ENCODE measurements at regions not wholly inside any gene's neighbourhood (a gene's known extent, or its start where the extent isn't known, plus 50 kb on each side); places are given as distances from the start of the nearest gene placed in this dataset.

GRCh38 chr9:739362-739761 lies 102.1 kb upstream of the DMRT1 start (continued):
- TF ChIP-seq RAD21 (IDR thresholded peaks at IDR 0.05; ENCODE audit: low read length) (no peak), USF2 (IDR thresholded peaks at IDR 0.05; ENCODE audit: low read depth, low read length) (no peak), NFE2L2 (IDR thresholded peaks at IDR 0.05; ENCODE audit: low read depth, low read length) (no peak)

- POLR2A ChIA-PET (ENCODE audit: unreplicated experiment): no interaction called here
- BruUV-seq (replicated peaks): no TSS peak
These were observed 101.3 kb upstream of the DMRT1 start for GRCh38 chr9:740221-740620.

More at GRCh38 chr9:740221-740620, 101.3 kb upstream of the DMRT1 start:
- H3K4ac ChIP-seq (ENCODE audit: low read depth, low read length): peak overlapping the region; percentile 36; the same call in 1 of the 2 replicates
- no peak overlapping the region for H3K4me3 ChIP-seq (ENCODE audit: insufficient read depth, low read depth, low read length)
- 0 out of 2 replicates have a peak overlapping the region, but pooled peaks have one; percentile 65 for H3K14ac ChIP-seq (replicated peaks; ENCODE audit: low read depth, low read length)
- intact Hi-C loops (cut with micrococcal nuclease): no loop called here
- dilution Hi-C loops (cut with HindIII; ENCODE audit: low sequenced_read_pairs, unreplicated experiment): no loop called here
- peaks cover 13 to 48% of the 10 kb centered on the region in 2 experiments for H3K79me1 ChIP-seq (ENCODE audit: low read depth in 1 of 2, low read length in 2 of 2)
- 92% methylated on average over 5 of the region's 10 CpGs; no CpG with 5 or more reads in 1 of the 2 experiments for WGBS, 2 experiments (ENCODE audit: extremely low coverage in 2 of 2, insufficient read length in 1 of 2)
- ATAC-seq (ENCODE audit: low read depth) (no peak), DNase-seq (no peak)
- H3K9ac ChIP-seq (ENCODE audit: low read depth, low read length): no peak overlapping the region
- no peak overlapping the region for H2BK5ac ChIP-seq (ENCODE audit: low read depth, low read length, poor library complexity, severe bottlenecking)
- in situ Hi-C loops (cut with MboI; ENCODE audit: low sequenced_read_pairs): no loop called here
- H3K27ac ChIP-seq (ENCODE audit: insufficient read depth, low read length): no peak overlapping the region
- peaks cover 30% of the 10 kb centered on the region; the same call in 1 of the 2 replicates for H3K9me1 ChIP-seq (ENCODE audit: insufficient read depth, low read length)
- H2AK5ac ChIP-seq (ENCODE audit: low read depth, low read length): peak overlapping the region; percentile 68; the same call in 1 of the 2 replicates
- H2AFZ ChIP-seq (replicated peaks; ENCODE audit: low read length, poor library complexity): no peak overlapping the region
- peaks cover 20% of the 10 kb centered on the region for H3K4me1 ChIP-seq (ENCODE audit: control insufficient read depth, insufficient read depth, low read length)
- H3K9me3 ChIP-seq (ENCODE audit: control insufficient read depth, insufficient read depth, low read length): no peaks in the 10 kb centered on the region
- no peak overlapping the region for H3K4me2 ChIP-seq (ENCODE audit: low read depth, low read length)
- CTCF ChIA-PET: interaction anchor here (0.6 to 0.7 kb wide), 2 partner anchors 13 to 23 kb away, joined by 3 to 6 read pairs; no protein-coding TSS in a partner anchor
- H2BK20ac ChIP-seq (ENCODE audit: low read depth, low read length): peak overlapping the region; percentile 17; the same call in 1 of the 2 replicates
- peak overlapping the region; percentile 32; the same call in 1 of the 2 replicates for H4K91ac ChIP-seq (ENCODE audit: insufficient read depth, low read depth, low read length)
- peaks cover 5% of the 10 kb centered on the region; the same call in 1 of the 2 replicates for H4K20me1 ChIP-seq (ENCODE audit: insufficient read depth, low read length)
- no peak overlapping the region for H2AK9ac ChIP-seq (replicated peaks; ENCODE audit: low read depth, low read length, poor library complexity)
- H3K27me3 ChIP-seq (ENCODE audit: control insufficient read depth, insufficient read depth, low read length): no peaks in the 10 kb centered on the region
- no peak overlapping the region; the same call in 1 of the 2 replicates for H3K18ac ChIP-seq (ENCODE audit: low read depth, low read length)
- no peak overlapping the region for H3K23ac ChIP-seq (ENCODE audit: low read depth, low read length)
- no peak overlapping the region for H4K5ac ChIP-seq (ENCODE audit: low read depth, low read length)
- peaks cover 53% of the 10 kb centered on the region for H3K36me3 ChIP-seq (ENCODE audit: control insufficient read depth, insufficient read depth, low read length)
- no peak overlapping the region for H4K8ac ChIP-seq (ENCODE audit: low read depth in 2 of 2, low read length in 2 of 2)
- H2BK15ac ChIP-seq (ENCODE audit: low read depth, low read length): no peak overlapping the region
- no peak for TF ChIP-seq CEBPB (IDR thresholded peaks at IDR 0.05; ENCODE audit: low read depth, low read length)
- TF ChIP-seq RAD21 (IDR thresholded peaks at IDR 0.05; ENCODE audit: low read length): no peak
- TF ChIP-seq USF2 (IDR thresholded peaks at IDR 0.05; ENCODE audit: low read depth, low read length): no peak
- no peak for TF ChIP-seq RFX5 (IDR thresholded peaks at IDR 0.05; ENCODE audit: low read depth, low read length)
- TF ChIP-seq FOS (IDR thresholded peaks at IDR 0.05; ENCODE audit: low read depth, low read length): no peak
- no peak for TF ChIP-seq MAZ (IDR thresholded peaks at IDR 0.05; ENCODE audit: borderline replicate concordance, low read depth, low read length)
- TF ChIP-seq POLR2A (IDR thresholded peaks at IDR 0.05; ENCODE audit: low read depth, low read length): no peak
- no peak for TF ChIP-seq MXI1 (IDR thresholded peaks at IDR 0.05; ENCODE audit: borderline replicate concordance, low read depth, low read length)
- no peak for TF ChIP-seq ELK1 (IDR thresholded peaks at IDR 0.05; ENCODE audit: borderline replicate concordance, low read depth, low read length)
- TF ChIP-seq CHD1 (IDR thresholded peaks at IDR 0.05; ENCODE audit: low read depth, low read length): no peak
- TF ChIP-seq CTCF (conservative IDR thresholded peaks at IDR 0.05; ENCODE audit: low read depth, low read length): no peak
- H2BK120ac ChIP-seq (ENCODE audit: low read depth, low read length): no peak overlapping the region; the same call in 1 of the 2 replicates
- no peak overlapping the region for H3K56ac ChIP-seq (ENCODE audit: extremely low read depth, insufficient read depth, low read length)

Measured in IMR-90 (cell line).